ENCODE measurements at regions not wholly inside any gene's neighbourhood (a gene's known extent, or its start where the extent isn't known, plus 50 kb on each side); places are given as distances from the start of the nearest gene placed in this dataset.

- DNase-seq (ENCODE audit: low read depth, low spot score), result no peak
- Histone ChIP-seq H3K27ac (no peak overlapping the region), H3K9me3 (ENCODE audit: low read depth, low read length) (no peaks in the 10 kb centered on the region), H3K4me3 (no peak overlapping the region), H3K9ac (ENCODE audit: insufficient read length) (no peak overlapping the region), H3K36me3 (ENCODE audit: insufficient read depth, low read length) (no peaks in the 10 kb centered on the region)
- TF ChIP-seq POLR2AphosphoS5 (IDR thresholded peaks at IDR 0.05; ENCODE audit: borderline replicate concordance, low read depth, low read length), result no peak
- TF ChIP-seq EZH2 (IDR thresholded peaks at IDR 0.05), result no peak
- no peak for TF ChIP-seq FOXP2 (optimal IDR thresholded peaks at IDR 0.05; ENCODE audit: control extremely low read depth, extremely low read length, insufficient read depth)
Measured at GRCh38 chr5:173802670-173803165, 85.4 kb upstream of the CPEB4 start.

DNA sequence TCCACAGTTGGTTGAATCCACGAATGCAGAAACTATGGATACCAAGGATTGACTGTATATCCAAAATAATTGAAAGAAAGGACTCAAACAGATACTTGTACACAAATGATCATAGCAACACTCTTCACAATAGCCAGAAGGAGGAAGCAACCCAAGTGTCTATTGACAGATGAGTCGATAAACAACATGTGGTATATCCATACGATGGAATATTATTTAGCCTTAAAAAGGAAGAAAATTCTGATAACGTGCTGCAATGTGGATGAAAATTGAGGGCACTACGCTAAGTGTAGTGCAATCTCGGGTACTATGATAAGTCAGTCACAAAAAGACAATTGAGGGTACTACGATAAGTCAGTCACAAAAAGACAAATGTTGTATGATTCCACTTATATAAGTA is 83.6 kb upstream of the CPEB4 start:
- DNase-seq (ENCODE audit: low read depth, low spot score), result no peak
- Histone ChIP-seq H3K9me3 (ENCODE audit: low read depth, low read length) (no peaks in the 10 kb centered on the region), H3K27ac (no peak overlapping the region), H3K36me3 (ENCODE audit: insufficient read depth, low read length) (no peaks in the 10 kb centered on the region), H3K9ac (ENCODE audit: insufficient read length) (no peak overlapping the region), H3K4me3 (no peak overlapping the region)
- TF ChIP-seq POLR2AphosphoS5 (IDR thresholded peaks at IDR 0.05; ENCODE audit: borderline replicate concordance, low read depth, low read length), result no peak
- TF ChIP-seq EZH2 (IDR thresholded peaks at IDR 0.05), result no peak
- no peak for TF ChIP-seq FOXP2 (optimal IDR thresholded peaks at IDR 0.05; ENCODE audit: control extremely low read depth, extremely low read length, insufficient read depth)

- Histone ChIP-seq H3K27ac (no peak overlapping the region), H3K9me3 (ENCODE audit: low read depth, low read length) (no peaks in the 10 kb centered on the region), H3K9ac (ENCODE audit: insufficient read length) (no peak overlapping the region), H3K36me3 (ENCODE audit: insufficient read depth, low read length) (no peaks in the 10 kb centered on the region), H3K4me3 (no peak overlapping the region)
- TF ChIP-seq FOXP2 (optimal IDR thresholded peaks at IDR 0.05; ENCODE audit: control extremely low read depth, extremely low read length, insufficient read depth), result no peak
- TF ChIP-seq POLR2AphosphoS5 (IDR thresholded peaks at IDR 0.05; ENCODE audit: borderline replicate concordance, low read depth, low read length), result no peak
- TF ChIP-seq EZH2 (IDR thresholded peaks at IDR 0.05), result no peak
- DNase-seq (ENCODE audit: low read depth, low spot score), result no peak
Measured at GRCh38 chr5:173806270-173807035, 81.7 kb upstream of the CPEB4 start.

GRCh38 chr5:173807181-173807655 is 80.9 kb upstream of the CPEB4 start:
- no peak overlapping the region for H3K27ac ChIP-seq
- no peak for TF ChIP-seq FOXP2 (optimal IDR thresholded peaks at IDR 0.05; ENCODE audit: control extremely low read depth, extremely low read length, insufficient read depth)
- TF ChIP-seq POLR2AphosphoS5 (IDR thresholded peaks at IDR 0.05; ENCODE audit: borderline replicate concordance, low read depth, low read length), result no peak
- no peak for TF ChIP-seq EZH2 (IDR thresholded peaks at IDR 0.05)
- H3K9me3 ChIP-seq (ENCODE audit: low read depth, low read length), result no peaks in the 10 kb centered on the region
- no peak overlapping the region for H3K9ac ChIP-seq (ENCODE audit: insufficient read length)
- DNase-seq (ENCODE audit: low read depth, low spot score), result no peak
- no peak overlapping the region for H3K4me3 ChIP-seq
- no peaks in the 10 kb centered on the region for H3K36me3 ChIP-seq (ENCODE audit: insufficient read depth, low read length)

DNA sequence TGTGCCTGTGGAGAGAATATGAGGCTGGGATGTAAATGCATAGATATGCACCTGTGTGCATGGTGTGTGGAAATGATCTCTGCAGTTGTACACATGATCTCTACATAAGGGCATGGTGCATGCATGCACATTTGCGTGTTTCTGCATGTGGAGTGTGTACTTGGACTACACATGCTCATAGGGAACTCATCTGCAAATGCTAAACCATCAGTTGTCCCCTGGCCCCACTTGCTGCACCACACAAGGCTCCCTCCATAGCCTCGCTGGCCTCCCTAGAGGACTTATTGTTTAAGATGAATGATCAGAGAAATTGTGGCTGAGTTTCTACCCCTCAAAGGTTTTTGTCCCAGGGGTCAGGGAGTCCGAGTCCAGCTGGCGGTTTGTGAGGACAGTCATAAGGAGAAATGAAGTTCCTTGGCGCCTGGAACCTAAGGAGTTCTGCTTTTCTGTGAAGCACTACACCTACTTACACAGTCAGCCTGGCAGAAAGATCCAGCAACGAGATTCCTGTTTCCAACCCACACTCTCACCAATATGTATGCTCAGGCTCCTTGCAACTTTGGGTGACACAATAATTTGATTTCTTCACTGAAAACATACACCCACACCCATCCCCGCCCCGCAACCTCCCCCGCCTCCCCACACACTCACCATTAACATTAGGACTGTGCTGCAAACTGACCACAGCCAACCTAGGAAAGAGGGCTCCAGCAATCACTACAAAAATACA is 79.9 kb upstream of the CPEB4 start:
- Histone ChIP-seq H3K36me3 (ENCODE audit: insufficient read depth, low read length) (no peaks in the 10 kb centered on the region), H3K27ac (no peak overlapping the region), H3K9ac (ENCODE audit: insufficient read length) (no peak overlapping the region), H3K4me3 (no peak overlapping the region), H3K9me3 (ENCODE audit: low read depth, low read length) (no peaks in the 10 kb centered on the region)
- TF ChIP-seq FOXP2 (optimal IDR thresholded peaks at IDR 0.05; ENCODE audit: control extremely low read depth, extremely low read length, insufficient read depth) (no peak), EZH2 (IDR thresholded peaks at IDR 0.05) (no peak), POLR2AphosphoS5 (IDR thresholded peaks at IDR 0.05; ENCODE audit: borderline replicate concordance, low read depth, low read length) (no peak)
- DNase-seq (ENCODE audit: low read depth, low spot score), result no peak

GRCh38 chr5:173809014-173809413 is 79.1 kb upstream of the CPEB4 start:
- DNase-seq (ENCODE audit: low read depth, low spot score), result no peak
- no peaks in the 10 kb centered on the region for H3K9me3 ChIP-seq (ENCODE audit: low read depth, low read length)
- no peaks in the 10 kb centered on the region for H3K36me3 ChIP-seq (ENCODE audit: insufficient read depth, low read length)
- TF ChIP-seq FOXP2 (optimal IDR thresholded peaks at IDR 0.05; ENCODE audit: control extremely low read depth, extremely low read length, insufficient read depth) (no peak), EZH2 (IDR thresholded peaks at IDR 0.05) (no peak), POLR2AphosphoS5 (IDR thresholded peaks at IDR 0.05; ENCODE audit: borderline replicate concordance, low read depth, low read length) (no peak)
- no peak overlapping the region for H3K9ac ChIP-seq (ENCODE audit: insufficient read length)
- H3K27ac ChIP-seq, result no peak overlapping the region
- H3K4me3 ChIP-seq, result no peak overlapping the region

- H3K27ac ChIP-seq, result no peak overlapping the region
- no peak overlapping the region for H3K9ac ChIP-seq (ENCODE audit: insufficient read length)
- no peak for DNase-seq (ENCODE audit: low read depth, low spot score)
- TF ChIP-seq POLR2AphosphoS5 (IDR thresholded peaks at IDR 0.05; ENCODE audit: borderline replicate concordance, low read depth, low read length), result no peak
- TF ChIP-seq FOXP2 (optimal IDR thresholded peaks at IDR 0.05; ENCODE audit: control extremely low read depth, extremely low read length, insufficient read depth), result no peak
- TF ChIP-seq EZH2 (IDR thresholded peaks at IDR 0.05), result no peak
- no peaks in the 10 kb centered on the region for H3K36me3 ChIP-seq (ENCODE audit: insufficient read depth, low read length)
- no peaks in the 10 kb centered on the region for H3K9me3 ChIP-seq (ENCODE audit: low read depth, low read length)
- no peak overlapping the region for H3K4me3 ChIP-seq
Measured at GRCh38 chr5:173812811-173813550, 75.2 kb upstream of the CPEB4 start.

GRCh38 chr5:173814053-173814452 is 74.1 kb upstream of the CPEB4 start:
- DNase-seq (ENCODE audit: low read depth, low spot score), result no peak
- H3K9ac ChIP-seq (ENCODE audit: insufficient read length), result no peak overlapping the region
- H3K9me3 ChIP-seq (ENCODE audit: low read depth, low read length), result no peaks in the 10 kb centered on the region
- TF ChIP-seq FOXP2 (optimal IDR thresholded peaks at IDR 0.05; ENCODE audit: control extremely low read depth, extremely low read length, insufficient read depth) (no peak), POLR2AphosphoS5 (IDR thresholded peaks at IDR 0.05; ENCODE audit: borderline replicate concordance, low read depth, low read length) (no peak), EZH2 (IDR thresholded peaks at IDR 0.05) (no peak)
- H3K36me3 ChIP-seq (ENCODE audit: insufficient read depth, low read length), result no peaks in the 10 kb centered on the region
- H3K4me3 ChIP-seq, result no peak overlapping the region
- H3K27ac ChIP-seq, result no peak overlapping the region

All from SK-N-MC (cell line).